Stomach (tissue), 8 donors: ENCODE measurements at regions not wholly inside any gene's neighbourhood (a gene's known extent, or its start where the extent isn't known, plus 50 kb on each side); places are given as distances from the start of the nearest gene placed in this dataset.

ENCODE experiments used
- DNase-seq, 2 donors: peaks; one replicate each; pipeline versions ENCODE4 v3.0.0 to v3.0.0-alpha.2; 2013 to 2019
- H3K27ac ChIP-seq, 5 donors: fragments of 200-600 bp in 4 of 5; sonication (generic) in 4 of 5; one replicate each; pipeline ENCODE4 v1.5.1; 2013 to 2019; ENCODE audit warnings: mild to moderate bottlenecking in 1 of 5, moderate library complexity in 1 of 5
- H3K27me3 ChIP-seq, 3 donors: fragments of 200-600 bp; sonication (generic); one replicate each; pipeline ENCODE4 v1.5.1; 2017 to 2019; ENCODE audit warnings: mixed run types in 1 of 3
- H3K36me3 ChIP-seq, 4 donors: fragments of 200-600 bp; sonication (generic); 1 replicate in 3 of 4; 2 replicates in 1 of 4; pipeline ENCODE4 v1.5.1; 2016 to 2019
- H3K4me1 ChIP-seq, 4 donors: fragments of 200-600 bp; sonication (generic); one replicate each; pipeline ENCODE4 v1.5.1; 2016 to 2019
- H3K4me3 ChIP-seq, 4 donors: fragments of 200-600 bp; sonication (generic) in 3 of 4; one replicate each; pipeline ENCODE4 v1.5.1; 2016 to 2019; ENCODE audit warnings: mild to moderate bottlenecking in 1 of 4
- H3K9me3 ChIP-seq, 4 donors: fragments of 200-600 bp; sonication (generic); one replicate each; pipeline ENCODE4 v1.5.1; 2016 to 2019
- CTCF ChIP-seq, 7 experiments: fragments of 450-650 bp in 4 of 7; fragments of 200-600 bp in 3 of 7; sonication (generic) in 3 of 7; IDR thresholded peaks; one replicate each; pipeline ENCODE4 v1.5.1; 2016 to 2019; ENCODE audit warnings: antibody characterized with exemption in 7 of 7, control low read depth in 2 of 7, mild to moderate bottlenecking in 1 of 7
- EP300 ChIP-seq: sonication (generic); formaldehyde crosslinking; IDR thresholded peaks from one replicate; pipeline ENCODE4 v1.6.1; 2017; ENCODE audit warnings: antibody characterized with exemption
- POLR2A ChIP-seq, 4 donors: fragments of 450-650 bp; IDR thresholded peaks; one replicate each; pipeline ENCODE4 v1.6.1; 2016; ENCODE audit warnings: antibody characterized with exemption in 4 of 4, control low read depth in 2 of 4, mild to moderate bottlenecking in 1 of 4, moderate library complexity in 1 of 4
- POLR2AphosphoS5 ChIP-seq, 3 donors: sonication (generic); formaldehyde crosslinking; IDR thresholded peaks; one replicate each; pipeline ENCODE4 v1.6.1; 2016; ENCODE audit warnings: antibody characterized with exemption in 3 of 3
- WGBS, 5 donors: extraction: QIAGEN DNeasy Blood & Tissue Kit in 3 of 5; methylation state at CpG; one replicate each; pipeline versions ENCODE4 v1.1.5 to v1.1.7; 2013 to 2018; 5-methylcytosine and 5-hydroxymethylcytosine counted together
- intact Hi-C: fragments of 100-400 bp; cut with DNase I; formaldehyde crosslinking; loops from one replicate; pipeline ENCODE4 v1.15.1; 2023; ENCODE audit warnings: low total_unique reads
- donor health status: healthy with polysubstance abuse.
- donor health status: Bipolar disorder and iron deficiency.
- donor health status: healthy.

- Histone ChIP-seq H3K36me3 (no peaks in the 10 kb centered on the region), H3K27ac (no peak overlapping the region), H3K9me3 (no peaks in the 10 kb centered on the region), H3K4me1 (peaks cover 8 to 12% (median 11%) of the 10 kb centered on the region in 4 donors), H3K4me3 (no peak overlapping the region), H3K27me3 (no peaks in the 10 kb centered on the region)
- TF ChIP-seq CTCF (IDR thresholded peaks at IDR 0.05): no peak
- no peak for TF ChIP-seq POLR2AphosphoS5 (IDR thresholded peaks at IDR 0.05)
- no peak for TF ChIP-seq EP300
- TF ChIP-seq POLR2A (IDR thresholded peaks at IDR 0.05): no peak
- WGBS, 5 donors: 22 to 48% (median 26%) methylated on average over 4 of the region's 4 CpGs
- intact Hi-C loops: no loop called here
- DNase-seq: peak in 1 of 2 donors; percentile 15
These were observed 305.4 kb upstream of the PODXL start for GRCh38 chr7:131861620-131862346.

- TF ChIP-seq CTCF (IDR thresholded peaks at IDR 0.05) (peak in 5 of 7 experiments; percentile 58 to 76 (median 59)), EP300 (no peak)
- WGBS, 5 donors: 10 to 14% (median 11%) methylated on average over 5 to 6 of the region's 6 CpGs
- H3K4me3 ChIP-seq: no peak overlapping the region
- peak; percentile 70 to 83 for DNase-seq
- peaks cover 8 to 12% (median 11%) of the 10 kb centered on the region in 4 donors for H3K4me1 ChIP-seq
- peaks cover 0 to 6% (median 5%) of the 10 kb centered on the region in 4 donors for H3K9me3 ChIP-seq
- H3K27me3 ChIP-seq: no peaks in the 10 kb centered on the region
- no peaks in the 10 kb centered on the region for H3K36me3 ChIP-seq
- H3K27ac ChIP-seq: no peak overlapping the region
- intact Hi-C loops: no loop called here
These were observed 302.9 kb upstream of the PODXL start for GRCh38 chr7:131859147-131859821.

GRCh38 chr7:131858611-131859010 is 302.2 kb upstream of the PODXL start:
- DNase-seq: no peak
- no peak overlapping the region for H3K4me3 ChIP-seq
- peaks cover 8 to 12% (median 11%) of the 10 kb centered on the region in 4 donors for H3K4me1 ChIP-seq
- peaks cover 0 to 8% (median 6%) of the 10 kb centered on the region in 4 donors for H3K9me3 ChIP-seq
- TF ChIP-seq POLR2AphosphoS5 (IDR thresholded peaks at IDR 0.05) (no peak), EP300 (no peak), CTCF (IDR thresholded peaks at IDR 0.05) (no peak), POLR2A (IDR thresholded peaks at IDR 0.05) (no peak)
- intact Hi-C loops: no loop called here
- H3K27ac ChIP-seq: no peak overlapping the region
- H3K36me3 ChIP-seq: no peaks in the 10 kb centered on the region
- WGBS, 5 donors: 49 to 60% (median 53%) methylated on average over 2 of the region's 2 CpGs
- no peaks in the 10 kb centered on the region for H3K27me3 ChIP-seq

GRCh38 chr7:131849472-131849871 is 293.0 kb upstream of the PODXL start:
- H3K4me1 ChIP-seq: peaks cover 0 to 9% (median 1%) of the 10 kb centered on the region in 4 donors
- no peak for DNase-seq
- WGBS, 5 donors: 81 to 93% (median 91%) methylated on average over 3 to 7 of the region's 7 CpGs
- peaks cover 0 to 5% (median 3%) of the 10 kb centered on the region in 4 donors for H3K9me3 ChIP-seq
- H3K4me3 ChIP-seq: no peak overlapping the region
- no peak for TF ChIP-seq POLR2A (IDR thresholded peaks at IDR 0.05)
- TF ChIP-seq EP300: no peak
- no peak for TF ChIP-seq CTCF (IDR thresholded peaks at IDR 0.05)
- TF ChIP-seq POLR2AphosphoS5 (IDR thresholded peaks at IDR 0.05): no peak
- H3K36me3 ChIP-seq: no peaks in the 10 kb centered on the region
- intact Hi-C loops: no loop called here
- H3K27ac ChIP-seq: no peak overlapping the region
- H3K27me3 ChIP-seq: peaks cover 0 to 9% (median 0%) of the 10 kb centered on the region in 3 donors
